Neural cell (in vitro differentiated cells): ENCODE measurements at regions not wholly inside any gene's neighbourhood (a gene's known extent, or its start where the extent isn't known, plus 50 kb on each side); places are given as distances from the start of the nearest gene placed in this dataset.

Experiments used
- H2AFZ ChIP-seq: fragments of 200-600, 300-800 bp; sonication (generic), shearing (Covaris generic); 2 replicates; pipeline ENCODE4 v1.6.0; 2014; ENCODE audit warnings: low read depth, mild to moderate bottlenecking, antibody characterized with exemption, low read length, moderate library complexity
- H3F3A ChIP-seq: fragments of 200-600 bp; shearing (Covaris generic); 2 replicates; pipeline ENCODE4 v1.6.1; 2016; ENCODE audit warnings: mild to moderate bottlenecking, moderate library complexity, mixed read lengths, antibody characterized with exemption, low read length; ENCODE audit not compliant: insufficient read depth, poor library complexity, severe bottlenecking
- H3K27ac ChIP-seq: fragments of 200-600, 300-800 bp; sonication (generic), shearing (Covaris generic); 2 replicates; pipeline ENCODE4 v1.5.1; 2014; ENCODE audit warnings: mild to moderate bottlenecking, low read length, moderate library complexity
- H3K27me3 ChIP-seq: fragments of 300-800, 200-600 bp; sonication (generic), shearing (Covaris generic); 2 replicates; pipeline ENCODE4 v1.6.0; 2014; ENCODE audit warnings: mild to moderate bottlenecking, low read depth, low read length, moderate library complexity; ENCODE audit not compliant: insufficient read depth
- H3K36me3 ChIP-seq: fragments of 300-800, 200-600 bp; sonication (generic), shearing (Covaris generic); 2 replicates; pipeline ENCODE4 v1.5.1; 2014; ENCODE audit warnings: mild to moderate bottlenecking, antibody characterized with exemption, low read length, moderate library complexity; ENCODE audit not compliant: insufficient read depth
- H3K4me2 ChIP-seq: fragments of 300-800, 200-600 bp; sonication (generic), shearing (Covaris generic); 2 replicates; pipeline ENCODE4 v1.6.0; 2014; ENCODE audit warnings: mild to moderate bottlenecking, low read length
- H3K4me3 ChIP-seq: fragments of 300-800, 200-600 bp; sonication (generic), shearing (Covaris generic); 2 replicates; pipeline ENCODE4 v1.5.1; 2014; ENCODE audit warnings: mild to moderate bottlenecking, low read length, moderate library complexity
- H3K79me2 ChIP-seq: fragments of 200-600 bp; shearing (Covaris generic); replicated peaks from 2 replicates; pipeline ENCODE4 v1.6.0; 2014; ENCODE audit warnings: mild to moderate bottlenecking, low read length, moderate library complexity; ENCODE audit not compliant: insufficient read depth
- H3K9ac ChIP-seq: fragments of 300-800, 200-600 bp; sonication (generic), shearing (Covaris generic); 2 replicates; pipeline ENCODE4 v1.6.1; 2016; ENCODE audit warnings: mild to moderate bottlenecking, low read length, mixed read lengths
- H3K9me2 ChIP-seq: fragments of 200-600 bp; shearing (Covaris generic); 2 replicates; pipeline ENCODE4 v1.6.1; 2016; ENCODE audit warnings: mild to moderate bottlenecking, low read length, mixed read lengths; ENCODE audit not compliant: insufficient read depth
- H3K9me3 ChIP-seq: fragments of 200-600, 300-800 bp; sonication (generic), shearing (Covaris generic); 2 replicates; pipeline ENCODE4 v1.6.1; 2016; ENCODE audit warnings: mild to moderate bottlenecking, mixed run types, low read length, moderate library complexity, mixed read lengths
- H4K20me1 ChIP-seq: fragments of 200-600 bp; shearing (Covaris generic); 2 replicates; pipeline ENCODE4 v1.6.1; 2016; ENCODE audit warnings: mild to moderate bottlenecking, mixed run types; ENCODE audit not compliant: insufficient read depth
- EP300 ChIP-seq: fragments of 450-650 bp; conservative IDR thresholded peaks from 2 replicates; pipeline ENCODE4 v1.6.1; 2014; ENCODE audit warnings: antibody characterized with exemption, mild to moderate bottlenecking, moderate library complexity; ENCODE audit not compliant: poor library complexity, severe bottlenecking
- EZH2 ChIP-seq: fragments of 200-600, 300-800 bp; shearing (Covaris generic), sonication (generic); IDR thresholded peaks from 2 replicates; pipeline ENCODE4 v1.6.1; 2014; ENCODE audit warnings: antibody characterized with exemption, low read length, borderline replicate concordance, mild to moderate bottlenecking; ENCODE audit not compliant: insufficient read depth, poor library complexity, severe bottlenecking
- MXI1 ChIP-seq: fragments of 450-650 bp; conservative IDR thresholded peaks from 2 replicates; pipeline ENCODE4 v1.6.1; 2014; ENCODE audit warnings: antibody characterized with exemption, mild to moderate bottlenecking; ENCODE audit not compliant: poor library complexity, severe bottlenecking
- POLR2AphosphoS5 ChIP-seq: IDR thresholded peaks from 2 replicates; pipeline ENCODE4 v1.6.1; 2012
- RAD21 ChIP-seq: fragments of 450-650 bp; conservative IDR thresholded peaks from 2 replicates; pipeline ENCODE4 v1.6.1; 2014; ENCODE audit warnings: antibody characterized with exemption, mild to moderate bottlenecking, moderate library complexity
- SMC3 ChIP-seq: fragments of 450-650 bp; conservative IDR thresholded peaks from 2 replicates; pipeline ENCODE4 v1.6.1; 2014; ENCODE audit warnings: antibody characterized with exemption, mild to moderate bottlenecking, moderate library complexity; ENCODE audit not compliant: poor library complexity
- TAF1 ChIP-seq: IDR thresholded peaks from 2 replicates; pipeline ENCODE4 v1.6.1; 2012; ENCODE audit warnings: low read depth
- TF ChIP-seq, protein P1 (sequence below): fragments of 450-650 bp; IDR thresholded peaks from 2 replicates; pipeline ENCODE4 v1.5.1; 2014; ENCODE audit warnings: antibody characterized with exemption, mild to moderate bottlenecking, moderate library complexity; ENCODE audit not compliant: poor library complexity, severe bottlenecking
- TF ChIP-seq, protein P2 (sequence below): IDR thresholded peaks from 2 replicates; pipeline ENCODE4 v1.6.1; 2012; ENCODE audit warnings: borderline replicate concordance

DNA sequence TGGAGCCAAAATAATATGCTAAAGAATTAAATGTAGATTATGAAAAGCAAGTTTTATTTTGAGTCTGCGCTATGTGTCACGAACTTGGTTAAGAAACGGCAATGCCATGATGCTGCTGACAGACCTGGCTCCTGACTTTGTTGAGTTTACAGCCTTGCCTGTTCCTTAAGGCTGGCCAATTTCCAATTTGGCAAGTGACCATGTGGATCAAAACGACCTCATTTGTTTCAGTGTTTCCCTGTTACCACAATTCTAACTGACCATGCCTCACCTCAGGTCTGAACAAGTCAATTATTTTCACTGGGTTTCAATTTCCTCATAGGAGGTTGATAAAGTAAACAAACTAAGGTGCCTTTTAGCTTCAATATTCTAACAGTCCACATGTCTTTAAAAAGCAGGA is 461.4 kb downstream of the ZNF608 start:
- no peaks in the 10 kb centered on the region for H3K9me3 ChIP-seq
- TF ChIP-seq POLR2AphosphoS5: no peak
- TF ChIP-seq MXI1: no peak
- TF ChIP-seq, protein P1, sequence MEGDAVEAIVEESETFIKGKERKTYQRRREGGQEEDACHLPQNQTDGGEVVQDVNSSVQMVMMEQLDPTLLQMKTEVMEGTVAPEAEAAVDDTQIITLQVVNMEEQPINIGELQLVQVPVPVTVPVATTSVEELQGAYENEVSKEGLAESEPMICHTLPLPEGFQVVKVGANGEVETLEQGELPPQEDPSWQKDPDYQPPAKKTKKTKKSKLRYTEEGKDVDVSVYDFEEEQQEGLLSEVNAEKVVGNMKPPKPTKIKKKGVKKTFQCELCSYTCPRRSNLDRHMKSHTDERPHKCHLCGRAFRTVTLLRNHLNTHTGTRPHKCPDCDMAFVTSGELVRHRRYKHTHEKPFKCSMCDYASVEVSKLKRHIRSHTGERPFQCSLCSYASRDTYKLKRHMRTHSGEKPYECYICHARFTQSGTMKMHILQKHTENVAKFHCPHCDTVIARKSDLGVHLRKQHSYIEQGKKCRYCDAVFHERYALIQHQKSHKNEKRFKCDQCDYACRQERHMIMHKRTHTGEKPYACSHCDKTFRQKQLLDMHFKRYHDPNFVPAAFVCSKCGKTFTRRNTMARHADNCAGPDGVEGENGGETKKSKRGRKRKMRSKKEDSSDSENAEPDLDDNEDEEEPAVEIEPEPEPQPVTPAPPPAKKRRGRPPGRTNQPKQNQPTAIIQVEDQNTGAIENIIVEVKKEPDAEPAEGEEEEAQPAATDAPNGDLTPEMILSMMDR: no peak
- no peak for TF ChIP-seq RAD21
- TF ChIP-seq, protein P2, sequence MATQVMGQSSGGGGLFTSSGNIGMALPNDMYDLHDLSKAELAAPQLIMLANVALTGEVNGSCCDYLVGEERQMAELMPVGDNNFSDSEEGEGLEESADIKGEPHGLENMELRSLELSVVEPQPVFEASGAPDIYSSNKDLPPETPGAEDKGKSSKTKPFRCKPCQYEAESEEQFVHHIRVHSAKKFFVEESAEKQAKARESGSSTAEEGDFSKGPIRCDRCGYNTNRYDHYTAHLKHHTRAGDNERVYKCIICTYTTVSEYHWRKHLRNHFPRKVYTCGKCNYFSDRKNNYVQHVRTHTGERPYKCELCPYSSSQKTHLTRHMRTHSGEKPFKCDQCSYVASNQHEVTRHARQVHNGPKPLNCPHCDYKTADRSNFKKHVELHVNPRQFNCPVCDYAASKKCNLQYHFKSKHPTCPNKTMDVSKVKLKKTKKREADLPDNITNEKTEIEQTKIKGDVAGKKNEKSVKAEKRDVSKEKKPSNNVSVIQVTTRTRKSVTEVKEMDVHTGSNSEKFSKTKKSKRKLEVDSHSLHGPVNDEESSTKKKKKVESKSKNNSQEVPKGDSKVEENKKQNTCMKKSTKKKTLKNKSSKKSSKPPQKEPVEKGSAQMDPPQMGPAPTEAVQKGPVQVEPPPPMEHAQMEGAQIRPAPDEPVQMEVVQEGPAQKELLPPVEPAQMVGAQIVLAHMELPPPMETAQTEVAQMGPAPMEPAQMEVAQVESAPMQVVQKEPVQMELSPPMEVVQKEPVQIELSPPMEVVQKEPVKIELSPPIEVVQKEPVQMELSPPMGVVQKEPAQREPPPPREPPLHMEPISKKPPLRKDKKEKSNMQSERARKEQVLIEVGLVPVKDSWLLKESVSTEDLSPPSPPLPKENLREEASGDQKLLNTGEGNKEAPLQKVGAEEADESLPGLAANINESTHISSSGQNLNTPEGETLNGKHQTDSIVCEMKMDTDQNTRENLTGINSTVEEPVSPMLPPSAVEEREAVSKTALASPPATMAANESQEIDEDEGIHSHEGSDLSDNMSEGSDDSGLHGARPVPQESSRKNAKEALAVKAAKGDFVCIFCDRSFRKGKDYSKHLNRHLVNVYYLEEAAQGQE: no peak
- TF ChIP-seq TAF1: no peak
- TF ChIP-seq SMC3: no peak
- no peak for TF ChIP-seq EZH2
- TF ChIP-seq EP300: no peak

DNA sequence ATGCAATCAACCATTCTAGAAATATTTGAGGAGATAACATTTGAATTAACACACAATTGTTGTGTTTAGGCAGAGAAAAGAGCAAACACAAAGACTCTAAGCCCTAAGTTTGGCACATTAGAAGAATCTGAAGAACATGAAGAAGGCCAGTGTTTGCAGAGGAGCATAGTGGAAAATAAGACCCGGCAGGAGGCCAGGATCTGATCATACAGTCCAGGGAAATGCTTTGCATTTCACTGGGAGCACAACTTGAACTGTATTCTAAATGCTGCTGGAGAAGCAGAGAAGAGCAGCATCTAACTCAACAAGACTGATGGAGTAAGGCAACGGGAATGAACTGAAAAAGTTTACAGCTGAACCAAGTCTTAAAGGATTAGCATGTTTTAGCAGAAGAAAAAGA is 463.4 kb downstream of the ZNF608 start:
- Histone ChIP-seq H3K9ac (no peak overlapping the region), H3K79me2 (no peaks in the 10 kb centered on the region), H3K9me3 (no peaks in the 10 kb centered on the region), H3K4me2 (no peak overlapping the region), H3K4me3 (no peak overlapping the region), H4K20me1 (no peaks in the 10 kb centered on the region), H3F3A (no peaks in the 10 kb centered on the region), H2AFZ (no peak overlapping the region), H3K27ac (no peak overlapping the region), H3K27me3 (no peaks in the 10 kb centered on the region), H3K9me2 (no peaks in the 10 kb centered on the region), H3K36me3 (no peaks in the 10 kb centered on the region)
- TF ChIP-seq RAD21: no peak
- no peak for TF ChIP-seq POLR2AphosphoS5
- TF ChIP-seq, protein P2: no peak
- TF ChIP-seq SMC3: no peak
- TF ChIP-seq, protein P1: no peak
- no peak for TF ChIP-seq TAF1
- no peak for TF ChIP-seq EP300
- TF ChIP-seq EZH2: no peak
- no peak for TF ChIP-seq MXI1

More for the DNA sequence above, 461.4 kb downstream of the ZNF608 start:
- Histone ChIP-seq H3K27me3 (no peaks in the 10 kb centered on the region), H4K20me1 (no peaks in the 10 kb centered on the region), H3K36me3 (no peaks in the 10 kb centered on the region), H3K9me2 (no peaks in the 10 kb centered on the region), H3K79me2 (no peaks in the 10 kb centered on the region), H3F3A (no peaks in the 10 kb centered on the region), H3K4me2 (no peak overlapping the region), H3K27ac (no peak overlapping the region), H3K9ac (no peak overlapping the region), H2AFZ (no peak overlapping the region), H3K4me3 (no peak overlapping the region)
